Neural cell (in vitro differentiated cells): ENCODE measurements at regions not wholly inside any gene's neighbourhood (a gene's known extent, or its start where the extent isn't known, plus 50 kb on each side); places are given as distances from the start of the nearest gene placed in this dataset.

Experiments used
- H2AFZ ChIP-seq: fragments of 200-600, 300-800 bp; sonication (generic), shearing (Covaris generic); 2 replicates; pipeline ENCODE4 v1.6.0; 2014; ENCODE audit warnings: low read depth, mild to moderate bottlenecking, antibody characterized with exemption, low read length, moderate library complexity
- H3F3A ChIP-seq: fragments of 200-600 bp; shearing (Covaris generic); 2 replicates; pipeline ENCODE4 v1.6.1; 2016; ENCODE audit warnings: mild to moderate bottlenecking, moderate library complexity, mixed read lengths, antibody characterized with exemption, low read length; ENCODE audit not compliant: insufficient read depth, poor library complexity, severe bottlenecking
- H3K27ac ChIP-seq: fragments of 200-600, 300-800 bp; sonication (generic), shearing (Covaris generic); 2 replicates; pipeline ENCODE4 v1.5.1; 2014; ENCODE audit warnings: mild to moderate bottlenecking, low read length, moderate library complexity
- H3K27me3 ChIP-seq: fragments of 300-800, 200-600 bp; sonication (generic), shearing (Covaris generic); 2 replicates; pipeline ENCODE4 v1.6.0; 2014; ENCODE audit warnings: mild to moderate bottlenecking, low read depth, low read length, moderate library complexity; ENCODE audit not compliant: insufficient read depth
- H3K36me3 ChIP-seq: fragments of 300-800, 200-600 bp; sonication (generic), shearing (Covaris generic); 2 replicates; pipeline ENCODE4 v1.5.1; 2014; ENCODE audit warnings: mild to moderate bottlenecking, antibody characterized with exemption, low read length, moderate library complexity; ENCODE audit not compliant: insufficient read depth
- H3K4me2 ChIP-seq: fragments of 300-800, 200-600 bp; sonication (generic), shearing (Covaris generic); 2 replicates; pipeline ENCODE4 v1.6.0; 2014; ENCODE audit warnings: mild to moderate bottlenecking, low read length
- H3K4me3 ChIP-seq: fragments of 300-800, 200-600 bp; sonication (generic), shearing (Covaris generic); 2 replicates; pipeline ENCODE4 v1.5.1; 2014; ENCODE audit warnings: mild to moderate bottlenecking, low read length, moderate library complexity
- H3K79me2 ChIP-seq: fragments of 200-600 bp; shearing (Covaris generic); replicated peaks from 2 replicates; pipeline ENCODE4 v1.6.0; 2014; ENCODE audit warnings: mild to moderate bottlenecking, low read length, moderate library complexity; ENCODE audit not compliant: insufficient read depth
- H3K9ac ChIP-seq: fragments of 300-800, 200-600 bp; sonication (generic), shearing (Covaris generic); 2 replicates; pipeline ENCODE4 v1.6.1; 2016; ENCODE audit warnings: mild to moderate bottlenecking, low read length, mixed read lengths
- H3K9me2 ChIP-seq: fragments of 200-600 bp; shearing (Covaris generic); 2 replicates; pipeline ENCODE4 v1.6.1; 2016; ENCODE audit warnings: mild to moderate bottlenecking, low read length, mixed read lengths; ENCODE audit not compliant: insufficient read depth
- H3K9me3 ChIP-seq: fragments of 200-600, 300-800 bp; sonication (generic), shearing (Covaris generic); 2 replicates; pipeline ENCODE4 v1.6.1; 2016; ENCODE audit warnings: mild to moderate bottlenecking, mixed run types, low read length, moderate library complexity, mixed read lengths
- H4K20me1 ChIP-seq: fragments of 200-600 bp; shearing (Covaris generic); 2 replicates; pipeline ENCODE4 v1.6.1; 2016; ENCODE audit warnings: mild to moderate bottlenecking, mixed run types; ENCODE audit not compliant: insufficient read depth
- EP300 ChIP-seq: fragments of 450-650 bp; conservative IDR thresholded peaks from 2 replicates; pipeline ENCODE4 v1.6.1; 2014; ENCODE audit warnings: antibody characterized with exemption, mild to moderate bottlenecking, moderate library complexity; ENCODE audit not compliant: poor library complexity, severe bottlenecking
- EZH2 ChIP-seq: fragments of 200-600, 300-800 bp; shearing (Covaris generic), sonication (generic); IDR thresholded peaks from 2 replicates; pipeline ENCODE4 v1.6.1; 2014; ENCODE audit warnings: antibody characterized with exemption, low read length, borderline replicate concordance, mild to moderate bottlenecking; ENCODE audit not compliant: insufficient read depth, poor library complexity, severe bottlenecking
- MXI1 ChIP-seq: fragments of 450-650 bp; conservative IDR thresholded peaks from 2 replicates; pipeline ENCODE4 v1.6.1; 2014; ENCODE audit warnings: antibody characterized with exemption, mild to moderate bottlenecking; ENCODE audit not compliant: poor library complexity, severe bottlenecking
- POLR2AphosphoS5 ChIP-seq: IDR thresholded peaks from 2 replicates; pipeline ENCODE4 v1.6.1; 2012
- RAD21 ChIP-seq: fragments of 450-650 bp; conservative IDR thresholded peaks from 2 replicates; pipeline ENCODE4 v1.6.1; 2014; ENCODE audit warnings: antibody characterized with exemption, mild to moderate bottlenecking, moderate library complexity
- SMC3 ChIP-seq: fragments of 450-650 bp; conservative IDR thresholded peaks from 2 replicates; pipeline ENCODE4 v1.6.1; 2014; ENCODE audit warnings: antibody characterized with exemption, mild to moderate bottlenecking, moderate library complexity; ENCODE audit not compliant: poor library complexity
- TAF1 ChIP-seq: IDR thresholded peaks from 2 replicates; pipeline ENCODE4 v1.6.1; 2012; ENCODE audit warnings: low read depth
- TF ChIP-seq, protein P1 (sequence below): IDR thresholded peaks from 2 replicates; pipeline ENCODE4 v1.6.1; 2012; ENCODE audit warnings: borderline replicate concordance
- TF ChIP-seq, protein P2 (sequence below): fragments of 450-650 bp; IDR thresholded peaks from 2 replicates; pipeline ENCODE4 v1.5.1; 2014; ENCODE audit warnings: antibody characterized with exemption, mild to moderate bottlenecking, moderate library complexity; ENCODE audit not compliant: poor library complexity, severe bottlenecking

DNA sequence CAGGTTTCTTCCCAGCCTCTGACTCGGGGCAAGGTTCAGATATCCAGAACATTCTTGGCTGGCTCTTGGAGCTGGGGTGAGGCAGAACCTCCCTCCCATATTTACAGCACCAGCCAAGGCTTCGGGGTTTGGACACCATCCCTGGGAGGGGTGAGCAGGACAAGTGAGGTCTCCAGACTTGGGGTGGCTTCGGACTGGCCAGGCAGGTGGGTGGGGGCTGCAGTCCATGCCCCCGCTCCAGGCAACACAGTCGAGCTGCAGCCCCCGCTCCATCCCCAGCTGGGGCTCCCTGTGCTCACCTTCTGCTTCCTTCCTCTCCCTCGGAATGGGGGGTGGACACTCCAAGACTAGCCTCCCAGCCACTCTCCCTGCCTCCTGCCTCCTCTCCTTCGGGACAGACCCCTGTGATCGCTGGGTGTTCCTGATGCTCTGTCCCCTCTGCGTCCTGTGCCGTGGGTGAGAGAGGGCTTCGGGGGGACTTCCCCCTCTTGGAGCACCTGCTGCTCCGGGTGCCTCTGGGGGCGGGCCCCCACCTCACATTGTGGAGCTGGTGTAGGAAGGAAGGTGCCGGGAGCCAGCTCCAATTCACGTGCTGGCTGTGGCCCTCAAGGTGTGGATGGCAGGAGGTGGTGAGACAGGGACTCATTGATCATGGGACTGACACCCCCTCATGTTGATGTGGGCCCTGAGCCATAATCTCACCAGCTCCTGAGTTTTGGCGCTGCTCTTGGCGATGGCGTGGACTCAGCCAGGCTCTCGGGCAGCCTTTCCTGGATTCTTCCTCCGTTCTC, 189.2 kb downstream of the SEC14L1 start:
- H4K20me1 ChIP-seq = no peaks in the 10 kb centered on the region
- H3K36me3 ChIP-seq = no peaks in the 10 kb centered on the region
- no peak overlapping the region for H2AFZ ChIP-seq
- no peaks in the 10 kb centered on the region for H3F3A ChIP-seq
- no peak overlapping the region for H3K4me3 ChIP-seq
- no peak overlapping the region for H3K9ac ChIP-seq
- TF ChIP-seq POLR2AphosphoS5 (no peak), EP300 (no peak), TAF1 (no peak), RAD21 (no peak), MXI1 (no peak), SMC3 (no peak), EZH2 (no peak)
- TF ChIP-seq, protein P1, sequence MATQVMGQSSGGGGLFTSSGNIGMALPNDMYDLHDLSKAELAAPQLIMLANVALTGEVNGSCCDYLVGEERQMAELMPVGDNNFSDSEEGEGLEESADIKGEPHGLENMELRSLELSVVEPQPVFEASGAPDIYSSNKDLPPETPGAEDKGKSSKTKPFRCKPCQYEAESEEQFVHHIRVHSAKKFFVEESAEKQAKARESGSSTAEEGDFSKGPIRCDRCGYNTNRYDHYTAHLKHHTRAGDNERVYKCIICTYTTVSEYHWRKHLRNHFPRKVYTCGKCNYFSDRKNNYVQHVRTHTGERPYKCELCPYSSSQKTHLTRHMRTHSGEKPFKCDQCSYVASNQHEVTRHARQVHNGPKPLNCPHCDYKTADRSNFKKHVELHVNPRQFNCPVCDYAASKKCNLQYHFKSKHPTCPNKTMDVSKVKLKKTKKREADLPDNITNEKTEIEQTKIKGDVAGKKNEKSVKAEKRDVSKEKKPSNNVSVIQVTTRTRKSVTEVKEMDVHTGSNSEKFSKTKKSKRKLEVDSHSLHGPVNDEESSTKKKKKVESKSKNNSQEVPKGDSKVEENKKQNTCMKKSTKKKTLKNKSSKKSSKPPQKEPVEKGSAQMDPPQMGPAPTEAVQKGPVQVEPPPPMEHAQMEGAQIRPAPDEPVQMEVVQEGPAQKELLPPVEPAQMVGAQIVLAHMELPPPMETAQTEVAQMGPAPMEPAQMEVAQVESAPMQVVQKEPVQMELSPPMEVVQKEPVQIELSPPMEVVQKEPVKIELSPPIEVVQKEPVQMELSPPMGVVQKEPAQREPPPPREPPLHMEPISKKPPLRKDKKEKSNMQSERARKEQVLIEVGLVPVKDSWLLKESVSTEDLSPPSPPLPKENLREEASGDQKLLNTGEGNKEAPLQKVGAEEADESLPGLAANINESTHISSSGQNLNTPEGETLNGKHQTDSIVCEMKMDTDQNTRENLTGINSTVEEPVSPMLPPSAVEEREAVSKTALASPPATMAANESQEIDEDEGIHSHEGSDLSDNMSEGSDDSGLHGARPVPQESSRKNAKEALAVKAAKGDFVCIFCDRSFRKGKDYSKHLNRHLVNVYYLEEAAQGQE = no peak
- TF ChIP-seq, protein P2, sequence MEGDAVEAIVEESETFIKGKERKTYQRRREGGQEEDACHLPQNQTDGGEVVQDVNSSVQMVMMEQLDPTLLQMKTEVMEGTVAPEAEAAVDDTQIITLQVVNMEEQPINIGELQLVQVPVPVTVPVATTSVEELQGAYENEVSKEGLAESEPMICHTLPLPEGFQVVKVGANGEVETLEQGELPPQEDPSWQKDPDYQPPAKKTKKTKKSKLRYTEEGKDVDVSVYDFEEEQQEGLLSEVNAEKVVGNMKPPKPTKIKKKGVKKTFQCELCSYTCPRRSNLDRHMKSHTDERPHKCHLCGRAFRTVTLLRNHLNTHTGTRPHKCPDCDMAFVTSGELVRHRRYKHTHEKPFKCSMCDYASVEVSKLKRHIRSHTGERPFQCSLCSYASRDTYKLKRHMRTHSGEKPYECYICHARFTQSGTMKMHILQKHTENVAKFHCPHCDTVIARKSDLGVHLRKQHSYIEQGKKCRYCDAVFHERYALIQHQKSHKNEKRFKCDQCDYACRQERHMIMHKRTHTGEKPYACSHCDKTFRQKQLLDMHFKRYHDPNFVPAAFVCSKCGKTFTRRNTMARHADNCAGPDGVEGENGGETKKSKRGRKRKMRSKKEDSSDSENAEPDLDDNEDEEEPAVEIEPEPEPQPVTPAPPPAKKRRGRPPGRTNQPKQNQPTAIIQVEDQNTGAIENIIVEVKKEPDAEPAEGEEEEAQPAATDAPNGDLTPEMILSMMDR = no peak
- H3K27ac ChIP-seq = no peak overlapping the region
- H3K4me2 ChIP-seq = no peak overlapping the region
- H3K9me3 ChIP-seq = no peaks in the 10 kb centered on the region
- no peaks in the 10 kb centered on the region for H3K79me2 ChIP-seq
- H3K9me2 ChIP-seq = no peaks in the 10 kb centered on the region
- no peaks in the 10 kb centered on the region for H3K27me3 ChIP-seq

DNA sequence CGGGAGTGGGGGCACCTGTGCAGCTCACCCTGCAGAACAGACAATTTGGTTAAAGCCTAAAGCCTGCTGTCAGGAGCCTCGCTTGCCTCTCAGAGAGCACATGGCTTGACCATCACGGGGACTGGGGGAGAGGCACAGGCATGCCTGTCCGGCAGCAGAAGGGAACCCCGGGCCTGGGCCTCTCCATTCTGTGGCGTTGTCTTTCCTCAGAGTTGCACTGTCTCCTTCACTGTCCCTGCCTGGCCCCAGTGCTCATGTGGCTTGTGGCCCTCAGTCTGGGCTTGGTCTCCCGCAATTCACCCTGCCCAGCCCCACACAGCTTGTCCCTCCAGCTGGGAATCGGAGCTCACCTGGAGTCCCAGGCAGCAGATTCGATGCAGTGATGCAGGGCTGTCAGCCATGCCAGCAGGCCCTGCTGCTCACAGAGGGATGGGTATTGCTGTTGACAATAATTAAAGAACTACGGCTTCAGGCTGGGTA, 189.9 kb downstream of the SEC14L1 start:
- TF ChIP-seq, protein P1 = no peak
- TF ChIP-seq, protein P2 = no peak
- TF ChIP-seq POLR2AphosphoS5 (no peak), RAD21 (no peak), SMC3 (no peak), MXI1 (no peak), TAF1 (no peak), EZH2 (no peak), EP300 (no peak)
- H3K4me2 ChIP-seq = no peak overlapping the region
- no peak overlapping the region for H3K4me3 ChIP-seq
- H2AFZ ChIP-seq = no peak overlapping the region
- no peaks in the 10 kb centered on the region for H3K27me3 ChIP-seq
- H3K36me3 ChIP-seq = no peaks in the 10 kb centered on the region
- H3K9me2 ChIP-seq = no peaks in the 10 kb centered on the region
- H3K9me3 ChIP-seq = no peaks in the 10 kb centered on the region
- H3K27ac ChIP-seq = no peak overlapping the region
- H3F3A ChIP-seq = no peaks in the 10 kb centered on the region
- no peaks in the 10 kb centered on the region for H4K20me1 ChIP-seq
- H3K9ac ChIP-seq = no peak overlapping the region
- H3K79me2 ChIP-seq = no peaks in the 10 kb centered on the region
